GM18505 (cell line): ENCODE measurements at regions not wholly inside any gene's neighbourhood (a gene's known extent, or its start where the extent isn't known, plus 50 kb on each side); places are given as distances from the start of the nearest gene placed in this dataset.

Experiments used
- ATAC-seq: cut with Tn5 transposase; IDR thresholded peaks from one replicate; pipeline ENCODE4 v1.9.1; 2021; ENCODE audit not compliant: unreplicated experiment
- POLR2A ChIP-seq: IDR thresholded peaks from 4 replicates; pipeline ENCODE4 v1.6.1; 2011; ENCODE audit warnings: borderline replicate concordance; ENCODE audit not compliant: insufficient read depth, insufficient read length; ENCODE audit errors: extremely low read depth

DNA sequence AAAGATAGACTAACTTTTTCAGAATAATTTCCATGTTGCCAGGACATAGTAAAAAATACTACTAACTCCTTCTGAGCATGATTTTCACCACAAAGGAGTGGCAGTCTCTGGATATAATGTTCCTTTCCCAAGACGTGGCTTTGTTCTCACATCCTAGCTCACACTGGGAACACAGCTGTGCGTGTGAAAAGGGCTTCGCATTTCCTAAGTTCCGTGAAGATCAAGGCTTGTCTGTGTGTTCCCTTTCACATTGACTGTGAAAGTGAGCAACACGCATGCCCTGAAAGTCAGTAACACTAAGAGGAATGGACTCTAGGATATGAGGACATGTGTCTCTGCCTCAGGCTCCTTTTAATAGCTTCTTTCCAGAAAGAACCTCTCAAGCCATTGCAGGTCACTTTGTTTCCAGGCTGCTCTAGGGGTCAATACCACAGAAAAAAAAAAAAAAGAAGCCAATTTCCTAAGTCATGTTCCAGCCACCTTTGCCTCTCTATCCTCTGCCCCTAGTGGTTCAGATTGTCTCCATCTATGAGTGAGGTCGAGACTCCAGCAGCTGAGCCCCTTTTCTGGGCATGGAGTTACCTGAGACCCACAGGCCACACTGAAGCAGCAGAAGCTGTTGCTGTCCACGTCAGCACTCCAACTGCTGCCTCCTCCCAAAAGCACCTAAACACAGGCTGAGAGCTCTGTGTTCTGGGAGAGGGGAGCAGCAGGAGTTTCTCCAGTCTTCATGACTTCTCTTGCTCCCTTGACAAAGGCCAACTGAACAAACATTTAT lies 355.9 kb downstream of the RSL24D1 start:
- no peak for ATAC-seq
- TF ChIP-seq POLR2A, result no peak

- TF ChIP-seq POLR2A, result no peak
- ATAC-seq, result no peak
Measured at GRCh38 chr15:54839379-54839778, 357.4 kb downstream of the RSL24D1 start.

DNA sequence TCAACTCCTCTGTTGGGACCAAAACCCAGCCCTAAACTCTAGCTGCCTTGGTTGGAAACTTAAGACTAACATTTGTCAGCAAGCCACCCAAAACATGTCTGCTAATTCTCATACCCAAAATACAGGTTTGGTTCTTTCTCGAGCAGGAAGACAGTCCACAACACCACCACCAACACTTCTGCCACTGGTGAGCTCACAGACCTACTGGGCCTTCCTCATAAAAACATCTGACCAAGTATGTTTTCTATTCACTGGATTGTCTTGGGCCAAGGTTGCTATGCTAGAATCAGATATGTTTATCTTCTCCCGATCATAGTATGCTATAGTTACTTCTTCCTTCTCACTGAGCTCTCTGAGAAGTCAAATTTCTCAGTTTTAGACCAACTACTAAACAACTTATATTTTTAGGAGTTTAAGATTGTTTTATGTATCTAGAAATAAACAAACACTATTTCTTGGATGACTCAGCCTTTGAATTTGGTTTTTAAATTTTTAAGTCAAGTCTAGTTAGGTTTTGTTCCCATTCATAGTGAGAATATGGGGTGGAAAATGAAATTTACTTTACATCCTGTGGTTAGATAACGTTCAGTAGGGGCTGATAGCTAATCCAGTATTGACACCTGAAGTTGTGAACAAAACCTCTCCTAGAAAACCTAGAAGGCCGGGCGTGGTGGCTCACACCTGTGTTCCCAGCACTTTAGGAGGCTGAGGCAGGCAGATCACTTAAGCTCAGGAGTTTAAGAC lies 360.5 kb downstream of the RSL24D1 start:
- ATAC-seq, result no peak
- TF ChIP-seq POLR2A, result no peak

DNA sequence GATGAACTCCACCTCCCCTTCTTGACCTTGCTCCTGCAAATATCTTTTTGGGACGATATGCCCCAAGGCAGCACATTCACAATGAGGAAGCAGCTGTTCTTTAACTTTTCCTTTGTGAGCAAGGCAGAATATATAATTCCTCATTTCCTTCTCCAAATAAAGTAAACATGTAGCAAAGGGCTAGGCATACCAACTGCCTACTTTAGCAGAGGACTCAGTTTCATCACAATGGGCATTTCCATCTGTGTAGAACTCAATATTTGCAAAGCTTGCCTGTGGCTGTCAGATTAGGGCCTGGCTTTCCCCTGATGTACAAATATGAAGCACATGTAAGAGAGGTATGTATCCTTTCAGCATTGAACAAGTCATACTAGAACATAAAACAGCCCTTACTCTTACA lies 366.9 kb downstream of the RSL24D1 start:
- TF ChIP-seq POLR2A, result no peak
- no peak for ATAC-seq

- no peak for ATAC-seq
- TF ChIP-seq POLR2A, result no peak
Measured at GRCh38 chr15:54820811-54821210, 375.9 kb downstream of the RSL24D1 start.

- no peak for TF ChIP-seq POLR2A
Measured at GRCh38 chr15:54820098-54820497, 376.6 kb downstream of the RSL24D1 start.

DNA sequence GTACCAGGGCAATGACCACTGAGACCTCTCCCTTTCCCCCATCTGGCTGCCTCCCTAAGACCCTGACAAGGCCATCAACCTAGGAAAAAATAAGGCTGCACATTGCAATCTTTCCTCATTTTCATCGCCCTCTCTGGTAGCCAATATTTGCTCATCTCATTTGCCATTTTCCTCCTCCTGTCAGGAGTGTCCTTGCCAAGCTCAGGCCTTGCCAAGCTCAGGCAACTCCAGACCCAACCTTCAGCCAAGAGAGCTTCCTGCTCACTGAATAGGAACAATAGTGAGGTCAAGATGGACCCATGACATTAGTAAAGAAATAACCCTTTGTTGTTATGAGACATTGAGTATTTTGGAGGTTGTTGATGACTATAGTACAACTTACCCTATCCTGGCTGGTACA lies 380.3 kb downstream of the RSL24D1 start:
- ATAC-seq, result no peak
- TF ChIP-seq POLR2A, result no peak

More at GRCh38 chr15:54820098-54820497, 376.6 kb downstream of the RSL24D1 start:
- no peak for ATAC-seq

- TF ChIP-seq POLR2A, result no peak
- ATAC-seq, result no peak
Measured at GRCh38 chr15:54815556-54815955, 381.2 kb downstream of the RSL24D1 start.

DNA sequence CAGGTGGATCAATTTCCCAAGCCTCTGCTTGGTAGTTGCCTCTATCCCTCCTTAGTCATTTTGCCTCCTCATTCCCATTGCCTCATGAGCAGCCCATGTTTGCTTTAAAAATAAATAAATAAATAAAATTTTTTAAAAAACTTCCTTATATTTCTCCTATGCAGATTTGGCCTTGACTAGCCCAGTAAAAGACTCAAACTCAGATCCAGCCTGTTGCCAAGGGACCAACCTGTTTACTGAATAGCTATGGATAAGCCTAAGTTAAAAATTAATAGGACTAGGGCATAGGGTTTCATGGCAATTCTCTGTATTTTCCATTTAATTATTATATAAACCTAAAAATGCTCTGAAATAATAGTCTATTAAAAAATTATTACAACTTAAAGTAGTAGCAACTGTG lies 384.4 kb downstream of the RSL24D1 start:
- no peak for ATAC-seq

GRCh38 chr15:54810496-54810895 lies 386.2 kb downstream of the RSL24D1 start:
- ATAC-seq, result no peak
- no peak for TF ChIP-seq POLR2A

More for the DNA sequence above, 384.4 kb downstream of the RSL24D1 start:
- TF ChIP-seq POLR2A, result no peak

DNA sequence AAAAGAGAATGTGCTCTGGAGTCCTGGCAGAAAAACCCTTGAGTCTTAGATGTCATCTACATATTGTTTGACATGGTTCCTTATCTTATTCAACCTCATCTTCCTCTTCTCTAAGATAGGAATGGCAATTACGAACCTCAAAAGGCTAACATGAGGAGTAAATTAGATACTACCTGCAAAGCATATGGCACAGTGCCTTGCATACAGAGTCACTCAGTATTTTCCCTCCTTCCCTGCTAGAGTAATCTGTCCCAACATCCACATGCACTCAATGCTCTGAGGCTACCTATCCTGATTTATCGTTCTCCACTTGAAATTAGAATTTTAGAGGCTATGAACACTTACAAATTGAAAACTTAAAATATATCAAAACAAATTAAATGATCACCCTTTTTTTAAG lies 386.7 kb downstream of the RSL24D1 start:
- TF ChIP-seq POLR2A, result no peak
- ATAC-seq, result no peak

DNA sequence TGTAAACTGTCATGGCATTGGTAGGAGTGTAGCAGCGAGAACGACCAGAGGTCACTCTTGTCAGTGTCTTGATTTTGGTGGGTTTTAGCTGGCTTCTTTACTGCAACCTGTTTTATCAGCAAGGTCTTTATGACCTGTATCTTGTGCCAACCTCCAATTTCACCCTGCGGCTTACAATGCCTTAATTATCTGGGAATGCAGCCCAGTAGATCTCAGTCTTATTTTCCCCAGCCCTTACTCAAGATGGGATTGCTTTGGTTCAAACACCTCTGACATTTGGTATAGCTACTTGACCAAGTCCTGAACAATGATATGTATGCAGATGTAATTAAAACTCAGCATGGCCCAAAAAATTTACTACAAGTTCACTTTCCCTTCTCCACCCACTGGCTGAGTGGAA lies 388.4 kb downstream of the RSL24D1 start:
- TF ChIP-seq POLR2A, result no peak

DNA sequence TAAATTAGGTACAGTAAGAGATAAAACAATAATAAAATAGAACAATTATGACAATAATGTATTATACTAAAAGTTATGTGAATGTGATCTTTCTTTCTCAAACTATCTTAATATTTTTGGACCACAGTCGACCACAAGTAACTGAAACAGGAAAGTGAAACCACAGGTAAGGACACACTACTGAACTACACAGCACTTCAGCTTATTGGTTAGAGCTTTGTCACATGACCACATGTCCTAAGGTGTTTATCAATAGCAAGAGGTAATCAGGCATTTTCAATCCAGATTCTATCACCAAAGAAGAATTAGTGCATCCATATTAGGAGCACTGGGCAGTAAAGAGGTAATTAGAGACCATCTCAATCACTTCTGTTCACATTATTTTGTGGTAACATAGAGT lies 392.8 kb downstream of the RSL24D1 start:
- no peak for ATAC-seq

More for the DNA sequence above, 388.4 kb downstream of the RSL24D1 start:
- ATAC-seq, result no peak

More for the DNA sequence above, 392.8 kb downstream of the RSL24D1 start:
- no peak for TF ChIP-seq POLR2A
